ENCODE measurements at regions not wholly inside any gene's neighbourhood (a gene's known extent, or its start where the extent isn't known, plus 50 kb on each side); places are given as distances from the start of the nearest gene placed in this dataset.
A peak's percentile ranks its signal among the peaks of the same experiment; 100 is the strongest.
"Not testable (repeated sequence)": the region's sequence is repeated elsewhere in the genome, so short reads cannot be mapped to it uniquely, and the experiment has no call there.

- no peak for DNase-seq
These were observed 520.4 kb downstream of the FRK start for GRCh38 chr6:115540077-115540869.

- no peak for DNase-seq
These were observed 521.2 kb downstream of the FRK start for GRCh38 chr6:115539531-115539930.

DNA sequence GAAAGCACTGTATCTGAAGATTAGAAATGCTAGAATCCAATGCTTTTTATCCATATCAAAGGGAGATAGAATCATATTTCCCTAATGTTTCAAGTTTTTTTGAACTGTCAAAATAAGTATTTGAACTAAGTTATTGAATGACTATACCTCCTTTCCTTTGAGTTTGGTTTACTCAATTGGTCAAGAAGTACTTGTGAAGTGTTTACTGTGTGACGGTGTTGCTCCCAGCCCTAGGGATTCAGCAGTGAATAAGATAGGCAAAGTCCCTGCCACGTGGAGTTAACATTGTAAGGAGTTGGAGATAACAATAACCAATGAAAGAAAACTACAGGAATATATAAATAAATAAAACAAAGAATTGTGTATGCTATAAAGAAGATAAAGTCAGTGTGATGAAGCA, 535.9 kb downstream of the FRK start:
- peak; percentile 72 for DNase-seq

GRCh38 chr6:115521747-115522146, 538.9 kb downstream of the FRK start:
- DNase-seq, result not testable (repeated sequence)

GRCh38 chr6:115514656-115515055, 546.0 kb downstream of the FRK start:
- no peak for DNase-seq

DNA sequence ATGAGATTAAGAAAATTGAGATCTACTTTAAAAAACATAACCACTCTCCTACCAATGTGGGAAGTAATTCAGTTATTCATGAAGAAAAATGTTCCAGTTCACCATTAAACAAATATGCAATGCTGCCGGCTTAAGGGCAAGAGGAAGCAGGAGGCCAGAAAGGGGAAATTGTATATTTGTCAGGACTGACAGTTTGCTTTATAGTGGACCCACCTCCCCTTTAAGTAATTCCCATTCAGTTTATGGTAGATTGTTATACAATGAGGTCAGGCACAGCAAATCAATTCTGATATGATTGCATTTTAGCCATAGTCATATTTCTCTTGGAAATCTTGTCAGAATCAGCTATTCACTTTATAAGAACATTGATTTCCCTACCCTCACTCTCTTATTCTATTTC, 547.8 kb downstream of the FRK start:
- no peak for DNase-seq

GRCh38 chr6:115511771-115512170, 548.9 kb downstream of the FRK start:
- DNase-seq, result no peak

- DNase-seq, result not testable (repeated sequence)
These were observed 558.3 kb downstream of the FRK start for GRCh38 chr6:115502432-115502831.

DNA sequence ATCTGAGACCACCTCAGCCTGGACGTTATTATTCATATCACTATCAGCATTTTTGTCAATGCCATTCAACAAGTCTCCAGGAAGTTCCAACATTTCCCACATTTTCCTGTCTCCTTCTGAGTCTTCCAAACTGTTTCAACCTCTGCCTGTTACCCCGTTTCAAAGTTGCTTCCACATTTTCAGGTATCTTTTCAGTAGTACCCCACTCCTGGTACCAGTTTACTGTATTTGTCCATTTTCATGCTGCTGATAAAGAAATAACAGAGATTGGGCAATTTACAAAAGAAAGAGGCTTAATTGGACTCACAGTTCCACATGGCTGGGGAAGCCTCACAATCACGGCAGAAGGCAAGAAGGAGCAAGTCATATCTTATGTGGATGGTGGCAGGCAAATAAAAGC, 565.5 kb downstream of the FRK start:
- no peak for DNase-seq

DNA sequence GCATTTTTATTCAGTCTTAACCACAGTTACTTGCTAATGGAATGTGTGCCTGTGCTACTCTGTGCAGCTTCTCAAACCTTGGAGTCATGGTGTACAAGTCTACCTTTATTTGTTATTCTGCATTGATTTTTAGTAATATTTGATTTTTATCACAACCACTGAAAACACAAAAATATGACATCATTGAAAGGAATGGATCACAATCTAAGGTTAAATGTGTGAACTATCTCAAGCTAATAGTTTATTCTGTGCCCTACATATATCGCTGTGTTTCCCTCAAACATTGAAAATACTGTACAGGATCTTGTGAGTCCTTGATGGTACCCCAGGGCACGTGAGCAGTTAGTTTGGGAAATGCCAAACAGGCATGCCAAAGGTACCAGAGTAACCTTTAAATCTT, 573.4 kb downstream of the FRK start:
- DNase-seq, result no peak

DNA sequence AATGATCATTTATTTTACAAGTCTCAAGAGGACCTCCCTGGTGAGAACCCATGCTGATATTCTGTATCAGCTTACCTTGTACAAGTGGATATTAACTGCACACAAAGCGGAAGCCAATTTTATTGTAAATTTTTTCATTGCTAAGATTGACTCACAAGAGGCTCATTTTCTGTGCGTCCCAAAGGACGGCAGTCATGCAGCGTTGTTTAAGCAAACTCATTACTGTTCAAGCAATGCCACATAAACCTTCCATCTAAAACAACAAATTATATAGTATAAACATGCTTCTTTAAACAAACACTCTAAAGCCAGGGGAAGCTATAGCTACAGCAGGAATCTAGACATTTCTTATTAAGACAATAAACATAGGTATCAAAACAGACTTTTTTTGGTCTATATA, 575.3 kb downstream of the FRK start:
- peak; percentile 1 for DNase-seq

DNA sequence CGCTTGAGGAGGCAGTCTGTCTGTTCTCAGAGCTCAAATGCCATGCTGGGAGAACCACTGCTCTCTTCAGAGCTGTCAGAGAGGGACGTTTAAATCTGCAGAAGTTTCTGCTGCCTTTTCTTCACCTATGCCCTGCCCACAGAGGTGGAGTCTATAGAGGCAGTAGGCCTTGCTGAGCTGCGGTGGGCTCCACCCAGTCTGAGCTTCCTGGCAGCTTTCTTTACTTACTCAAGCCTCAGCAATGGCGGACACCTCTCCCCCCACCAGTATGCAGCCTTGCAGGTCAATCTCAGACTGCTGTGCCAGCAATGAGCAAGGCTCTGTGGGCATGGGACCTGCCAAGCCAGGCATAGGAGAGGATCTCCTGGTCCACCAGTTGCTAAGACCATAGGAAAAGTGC, 580.1 kb downstream of the FRK start:
- DNase-seq, result not testable (repeated sequence)

DNA sequence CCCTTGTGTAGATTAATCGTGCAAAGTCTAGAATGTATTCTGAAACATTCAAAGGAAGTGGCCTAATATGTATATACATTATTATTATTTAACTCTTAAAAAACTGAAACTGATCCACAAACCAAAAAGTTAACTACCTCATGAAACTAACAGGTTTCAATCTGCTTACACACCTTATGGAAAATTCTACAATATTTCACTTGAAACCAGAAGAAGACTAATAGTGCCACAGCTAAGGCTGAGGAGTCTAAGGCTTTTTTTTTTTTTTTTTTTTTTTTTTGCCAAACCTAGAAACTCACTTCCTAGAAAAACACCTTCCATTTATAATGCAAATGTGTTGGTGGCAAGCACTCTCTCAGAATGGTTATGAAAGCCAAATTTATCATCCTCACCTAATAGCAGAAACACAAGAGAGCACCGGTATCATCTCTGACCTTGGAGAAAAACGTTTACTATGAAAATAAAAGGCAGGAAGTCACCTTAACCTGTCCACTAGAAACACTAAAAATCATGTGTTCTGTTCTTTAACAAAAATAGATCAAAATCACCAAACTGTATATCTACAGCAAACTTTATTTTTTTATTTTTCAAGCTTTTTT, 586.1 kb downstream of the FRK start:
- DNase-seq, result no peak

DNA sequence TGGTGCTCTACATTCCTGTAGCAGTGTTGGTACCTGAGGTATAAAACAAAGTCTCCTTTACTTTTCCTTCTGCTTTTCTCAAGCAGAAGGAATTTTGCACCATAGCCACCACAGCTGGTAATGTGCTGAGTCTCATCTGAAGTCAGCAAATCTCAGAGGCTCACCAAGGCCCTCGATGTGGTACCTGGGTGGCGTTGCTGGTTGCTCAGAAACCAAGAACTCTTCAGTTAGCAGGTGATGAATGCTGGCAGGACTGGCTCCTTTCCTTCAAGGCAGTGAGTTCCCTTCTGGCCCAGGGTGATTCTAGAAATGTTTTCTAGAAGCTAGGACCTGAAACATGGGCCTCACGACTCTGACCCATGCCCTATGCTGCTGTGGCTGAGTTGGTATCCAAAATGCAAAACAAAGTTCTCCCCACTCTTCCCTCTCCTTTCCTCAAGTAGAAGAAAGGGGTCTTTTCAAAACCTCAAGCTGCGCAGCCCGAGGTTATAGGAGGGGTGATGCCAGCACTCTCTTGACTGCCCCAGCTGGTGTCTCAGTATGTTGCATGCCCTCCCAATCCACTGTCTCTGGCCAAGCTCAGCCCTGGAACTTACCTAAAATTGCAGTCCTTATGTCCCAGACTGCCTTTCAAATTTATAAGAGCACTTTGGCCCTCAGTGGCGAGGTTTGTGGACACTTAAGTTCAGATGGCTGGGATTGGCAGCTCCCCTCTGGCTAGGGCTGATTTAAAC, 592.3 kb downstream of the FRK start:
- DNase-seq, result no peak

DNA sequence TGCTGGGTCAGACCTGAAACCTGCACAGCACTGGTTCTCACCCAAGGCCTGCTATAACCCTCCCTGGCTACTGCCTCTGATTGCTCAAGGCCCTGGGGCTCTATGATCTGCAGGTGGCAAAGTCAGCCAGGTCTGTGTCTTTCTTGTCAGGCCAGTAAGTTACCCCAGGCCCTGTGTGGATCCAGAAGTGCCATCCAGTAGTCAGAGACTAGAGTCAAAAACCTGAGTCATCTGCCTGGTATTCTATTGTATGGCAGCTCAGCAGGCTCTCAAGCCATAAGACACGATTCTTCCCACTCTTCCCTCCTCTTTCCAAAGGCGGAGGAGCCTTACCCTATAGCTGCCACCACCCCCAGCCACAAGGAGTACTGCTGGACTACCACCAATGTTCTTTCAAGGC, 593.0 kb downstream of the FRK start:
- DNase-seq, result peak; percentile 1

- DNase-seq, result no peak
These were observed 599.8 kb downstream of the FRK start for GRCh38 chr6:115460913-115461312.

DNA sequence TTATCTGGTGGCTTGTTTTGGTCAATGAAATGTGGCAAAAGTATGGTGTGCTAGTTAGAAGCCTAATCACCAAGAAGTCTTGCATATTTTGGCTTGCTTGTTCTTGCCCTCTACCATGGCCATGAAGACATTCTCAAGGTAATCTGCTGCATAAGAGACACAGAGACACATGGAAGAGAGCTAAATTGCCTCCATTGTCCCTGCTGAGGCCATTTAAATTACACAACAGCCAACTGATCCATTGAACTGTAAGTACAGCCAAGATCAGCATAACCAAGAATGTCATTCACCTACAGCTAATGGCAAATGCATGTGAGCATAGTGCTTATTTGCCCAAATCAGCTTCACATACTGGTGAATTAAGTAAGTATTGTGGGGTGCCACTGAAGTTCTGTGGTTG, 603.8 kb downstream of the FRK start:
- DNase-seq, result no peak

DNA sequence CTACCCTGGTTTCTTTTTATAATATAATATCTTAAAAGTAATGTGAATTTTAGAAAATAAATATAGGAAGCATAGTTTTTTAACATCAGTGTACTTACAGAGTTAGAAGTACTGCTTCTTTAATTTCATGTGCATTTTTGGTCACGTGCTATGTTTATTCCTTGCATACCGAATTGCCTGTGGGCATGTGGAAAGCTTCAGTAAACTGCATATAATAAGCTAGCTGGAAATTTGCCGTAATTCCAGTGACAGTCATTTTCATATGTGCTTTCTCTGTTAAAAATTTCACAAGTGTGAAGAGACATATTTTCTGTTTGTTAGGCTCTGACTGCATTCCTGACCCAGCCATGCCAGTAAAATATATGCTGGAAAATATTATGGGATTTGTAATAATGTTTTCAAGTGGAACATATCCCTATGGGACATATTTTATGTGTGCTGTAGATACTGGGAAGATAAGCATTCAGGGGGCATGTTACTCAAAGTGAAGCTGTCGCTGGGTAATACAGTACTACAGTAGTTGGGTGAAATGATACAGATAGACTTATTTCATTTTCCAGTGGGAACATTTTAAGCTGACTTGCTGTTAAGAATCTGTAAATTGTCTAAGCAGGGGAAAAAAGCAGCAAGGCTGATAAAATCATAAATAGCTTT, 616.7 kb downstream of the FRK start:
- DNase-seq, result no peak

DNA sequence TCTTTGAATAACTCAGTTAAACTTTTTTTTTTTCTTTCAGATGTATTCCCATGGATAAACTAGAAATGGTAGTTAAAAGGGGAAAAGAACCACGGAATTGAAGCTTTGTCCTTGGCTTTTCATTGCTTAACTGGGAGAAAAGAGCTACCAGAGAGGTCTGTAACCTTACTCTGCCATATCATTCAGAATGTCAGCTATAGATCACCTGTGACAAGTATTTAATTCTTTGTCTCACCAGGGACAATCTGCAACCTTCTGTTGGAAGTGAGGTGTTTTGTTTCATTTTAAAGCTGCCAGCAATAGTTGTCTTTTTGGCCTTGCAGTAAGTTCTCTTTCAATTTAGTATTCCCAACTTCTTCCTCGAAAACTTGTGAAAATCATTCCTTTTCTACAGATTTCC, 618.4 kb downstream of the FRK start:
- no peak for DNase-seq

GRCh38 chr6:115441651-115442050, 619.0 kb downstream of the FRK start:
- no peak for DNase-seq

DNA sequence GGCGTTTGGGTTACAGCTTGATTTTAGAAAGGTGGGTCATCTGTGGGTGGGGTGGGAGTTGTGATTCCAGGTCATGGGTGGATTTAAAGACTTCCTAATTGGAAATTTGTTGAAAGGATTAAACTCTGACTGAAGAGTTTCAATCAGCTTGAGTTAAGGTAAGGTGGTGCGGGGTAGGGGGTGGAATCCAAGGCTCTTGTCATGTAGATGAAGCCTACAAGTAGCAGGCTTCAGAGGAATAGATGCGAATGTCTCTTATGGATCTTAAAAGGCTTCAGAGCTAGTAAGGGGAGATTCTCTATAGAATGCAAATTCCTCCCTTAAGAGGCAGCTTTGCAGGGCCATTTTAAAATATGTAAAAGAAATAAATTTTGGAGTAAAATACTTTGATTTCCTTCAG, 645.3 kb downstream of the FRK start:
- DNase-seq, result no peak

- not testable (repeated sequence) for DNase-seq
These were observed 645.8 kb downstream of the FRK start for GRCh38 chr6:115414916-115415315.

DNA sequence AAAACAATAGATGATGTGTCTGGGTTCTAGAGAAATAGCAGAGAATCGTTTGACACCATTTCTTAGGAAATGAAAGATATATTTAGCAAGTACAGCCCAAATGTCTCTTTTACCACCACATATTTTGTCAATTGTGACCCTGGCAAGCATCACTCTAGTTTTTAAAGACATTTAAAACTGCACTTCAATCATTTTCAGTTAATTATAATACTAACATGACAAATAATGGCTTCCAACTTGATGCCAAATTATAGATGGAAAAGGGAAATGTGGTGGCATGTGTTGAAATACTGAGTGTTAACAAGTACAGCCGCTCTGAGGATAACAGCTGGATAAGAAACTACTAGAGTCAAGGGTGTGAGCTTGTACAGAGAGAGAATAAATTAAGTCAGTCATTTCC, 648.9 kb downstream of the FRK start:
- no peak for DNase-seq

DNA sequence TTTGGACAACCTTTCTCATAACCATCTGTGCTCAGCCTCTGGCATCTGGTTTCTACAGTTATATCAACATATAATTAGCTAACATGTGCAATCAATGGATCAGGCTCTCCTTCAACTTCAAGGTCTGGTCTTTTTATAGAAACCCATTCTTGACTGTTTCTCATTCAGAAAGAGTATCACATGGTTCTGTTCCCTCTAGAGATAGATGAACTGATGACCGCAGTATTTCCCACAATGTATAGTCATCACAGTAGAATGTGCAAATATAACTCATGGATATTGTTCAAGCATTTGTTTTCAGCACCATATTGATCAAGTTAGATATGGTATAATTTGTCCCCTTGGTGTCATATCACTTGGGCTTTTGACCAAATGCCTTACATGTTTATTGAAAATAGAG, 656.2 kb downstream of the FRK start:
- DNase-seq, result no peak

All from DMS53 (cell line).